ENCODE measurements at regions not wholly inside any gene's neighbourhood (a gene's known extent, or its start where the extent isn't known, plus 50 kb on each side); places are given as distances from the start of the nearest gene placed in this dataset.

DNA sequence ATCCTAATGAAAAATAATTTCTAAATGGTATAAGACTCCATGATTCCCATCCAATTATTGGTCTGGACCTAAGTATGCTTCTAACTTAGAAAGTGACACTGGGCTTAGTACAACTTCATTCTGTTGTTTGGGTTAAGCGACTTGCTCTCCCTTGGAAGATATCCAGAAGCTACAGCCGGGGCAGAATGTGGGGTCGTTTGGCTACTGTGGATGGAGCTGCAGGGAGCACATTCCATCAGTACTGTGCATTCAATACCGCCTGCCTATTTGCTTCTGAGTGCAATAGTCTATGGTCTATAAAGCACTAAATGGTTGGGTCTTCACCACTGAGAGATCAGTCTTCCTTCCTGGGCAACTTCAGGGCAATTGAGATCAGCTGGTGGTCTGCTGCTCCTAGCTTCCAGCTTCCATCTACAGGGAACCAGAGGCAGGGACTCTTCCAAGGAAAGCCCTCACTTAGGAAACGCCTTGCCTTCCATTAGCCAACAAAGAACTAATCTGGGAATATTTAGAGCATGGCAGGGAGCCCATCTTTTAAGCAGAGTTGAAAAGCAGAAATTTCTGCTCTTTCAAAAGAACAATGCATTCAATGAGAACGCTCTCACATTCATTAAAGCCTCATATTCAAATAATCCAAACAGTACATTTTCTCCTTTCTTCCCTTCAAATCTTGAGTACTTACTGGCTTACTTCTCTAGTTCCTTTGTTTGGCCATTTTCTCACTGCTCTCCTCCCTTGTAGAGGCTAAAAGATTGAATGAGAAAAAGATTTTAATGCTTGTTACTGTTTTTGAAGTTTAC, 1049.9 kb upstream of the TENM3 start:
- DNase-seq: no peak

DNA sequence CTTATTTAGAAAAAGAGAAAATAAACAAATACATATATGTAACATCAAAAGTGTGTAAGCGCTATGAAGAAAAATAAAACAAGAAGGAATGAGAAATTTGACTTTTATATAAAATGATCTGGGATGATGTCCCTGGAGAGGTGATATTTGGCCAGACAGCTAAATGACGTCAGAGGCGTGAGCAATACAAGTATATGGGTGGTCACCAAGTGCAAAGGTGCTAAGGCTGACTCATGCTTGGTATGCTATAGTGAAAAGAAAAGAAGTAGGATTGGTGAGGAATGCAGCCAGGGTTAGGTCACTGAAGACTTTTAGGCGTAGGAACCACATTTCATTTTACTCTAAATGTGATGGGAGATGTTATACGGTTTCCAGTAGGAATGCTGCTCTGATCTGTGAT, 1049.1 kb upstream of the TENM3 start:
- DNase-seq: no peak

DNA sequence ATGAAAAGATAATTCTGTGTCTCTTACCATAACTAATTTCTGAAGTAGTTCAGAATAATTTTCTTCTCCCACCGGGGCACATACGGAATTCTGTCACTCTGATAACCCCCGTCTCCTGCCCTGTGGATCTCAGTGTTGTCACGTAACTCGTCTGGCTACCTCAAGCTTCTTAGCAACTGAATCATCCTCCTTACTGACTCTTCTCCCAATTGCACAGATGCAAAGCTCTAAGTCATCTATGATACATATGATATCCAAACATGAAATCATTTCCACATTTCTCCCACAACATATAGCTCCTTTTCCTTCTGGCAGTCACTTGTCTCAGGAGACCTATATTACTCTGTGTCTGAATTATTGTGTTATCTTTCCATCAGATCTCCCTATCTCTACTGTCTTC, 1043.1 kb upstream of the TENM3 start:
- no peak for DNase-seq

DNA sequence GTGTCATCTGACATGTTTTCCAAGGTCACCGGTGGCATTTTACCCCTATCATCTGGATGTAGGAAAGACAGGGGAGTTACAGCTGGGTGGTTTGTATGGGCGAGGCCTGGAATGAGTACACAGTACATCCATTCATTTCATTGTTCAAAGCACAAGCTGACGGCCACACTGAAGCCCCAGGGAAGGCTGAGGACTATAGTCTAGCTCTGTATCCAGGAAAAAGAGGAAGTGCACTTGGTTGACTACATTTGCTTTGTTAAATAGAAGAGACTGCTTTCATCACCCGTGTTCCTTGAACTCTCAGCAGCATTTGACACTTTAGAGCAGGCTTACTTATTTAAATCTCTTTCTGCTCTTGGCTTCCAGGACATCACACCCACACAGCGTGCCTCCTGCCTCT, 1041.0 kb upstream of the TENM3 start:
- no peak for DNase-seq

DNA sequence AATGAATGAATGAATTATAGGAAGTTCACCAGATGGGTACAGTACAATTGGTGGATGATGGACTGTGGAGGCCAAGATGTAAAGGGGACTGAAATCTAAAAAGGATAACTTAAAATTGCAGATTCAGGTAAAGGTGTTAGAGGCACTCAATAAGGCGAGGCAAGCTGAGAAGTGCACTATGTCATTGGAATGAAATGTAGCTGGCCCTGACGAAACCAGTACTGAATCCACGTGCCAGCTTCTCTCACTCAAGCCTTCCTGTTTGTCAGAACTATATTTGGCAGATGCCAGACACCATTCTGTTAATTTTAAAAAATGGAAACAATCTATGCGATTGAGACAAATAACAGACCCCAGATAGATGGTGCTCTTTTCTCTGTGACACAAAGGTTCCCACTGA, 1039.1 kb upstream of the TENM3 start:
- DNase-seq: no peak

DNA sequence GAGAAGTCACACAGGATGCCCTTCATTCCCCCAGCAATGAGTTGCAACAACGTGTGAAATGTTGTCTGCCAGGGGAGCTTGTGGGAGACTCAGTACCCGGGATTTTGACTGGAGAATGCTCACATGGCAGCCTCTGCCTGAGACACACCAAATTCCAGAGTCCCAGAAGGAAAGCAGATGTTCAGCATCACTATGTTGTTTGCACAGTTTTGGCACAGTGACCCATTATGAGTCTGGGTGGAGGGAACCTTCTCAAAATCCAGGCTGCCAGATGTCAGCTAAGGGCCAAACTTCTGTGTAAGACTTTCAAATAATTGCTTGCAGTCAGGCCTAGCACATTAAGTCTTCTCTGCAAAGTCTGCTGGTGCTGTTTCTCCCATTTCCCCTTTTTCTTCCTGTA, 1029.7 kb upstream of the TENM3 start:
- no peak for DNase-seq

DNA sequence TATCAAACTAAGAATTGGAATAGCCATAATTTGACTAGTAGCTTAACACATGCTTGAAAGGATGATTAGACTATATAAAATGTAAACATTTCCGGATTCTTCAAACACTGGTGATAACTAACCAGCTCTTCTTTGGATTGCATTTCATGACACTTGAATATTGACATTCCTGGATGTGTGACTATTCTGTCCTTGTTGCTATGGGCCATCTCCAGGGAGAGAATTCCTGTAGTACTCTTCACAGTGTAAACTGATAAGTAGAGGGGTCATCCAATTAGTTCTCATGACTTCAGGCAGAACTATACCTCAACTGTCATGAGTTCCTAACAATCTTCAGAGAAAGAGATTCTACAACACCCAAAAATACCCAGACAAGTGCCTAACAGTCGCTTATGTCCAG, 1026.7 kb upstream of the TENM3 start:
- DNase-seq: no peak

DNA sequence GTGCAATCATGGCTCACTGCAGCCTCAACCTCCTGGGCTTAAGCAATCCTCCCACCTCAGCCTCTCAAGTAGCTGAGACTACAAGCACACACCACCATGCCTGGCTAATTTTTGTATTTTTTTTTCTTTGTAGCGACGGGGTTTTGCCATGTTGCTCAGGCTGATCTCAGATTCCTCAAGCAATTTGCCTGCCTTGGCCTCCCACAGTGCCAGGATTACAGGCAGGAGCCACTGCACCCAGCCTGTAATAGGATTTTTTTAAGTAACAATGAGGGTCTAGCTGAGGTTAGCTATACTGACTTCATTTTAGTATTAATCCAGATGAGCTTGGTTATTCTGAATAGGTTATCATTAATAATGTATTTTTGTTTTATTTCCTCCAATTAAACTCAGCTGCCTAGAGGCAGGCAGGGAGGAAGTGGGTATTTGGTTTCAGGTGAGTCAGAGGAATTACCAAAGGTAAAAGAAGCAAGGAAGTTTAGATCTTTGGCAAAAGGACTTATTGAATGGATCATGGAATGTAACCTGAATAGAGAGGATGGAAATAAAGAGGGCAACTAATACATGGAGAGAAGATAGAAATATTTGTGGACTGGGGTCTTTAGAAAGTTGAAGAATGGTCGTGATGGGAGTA, 1023.3 kb upstream of the TENM3 start:
- no peak for DNase-seq

DNA sequence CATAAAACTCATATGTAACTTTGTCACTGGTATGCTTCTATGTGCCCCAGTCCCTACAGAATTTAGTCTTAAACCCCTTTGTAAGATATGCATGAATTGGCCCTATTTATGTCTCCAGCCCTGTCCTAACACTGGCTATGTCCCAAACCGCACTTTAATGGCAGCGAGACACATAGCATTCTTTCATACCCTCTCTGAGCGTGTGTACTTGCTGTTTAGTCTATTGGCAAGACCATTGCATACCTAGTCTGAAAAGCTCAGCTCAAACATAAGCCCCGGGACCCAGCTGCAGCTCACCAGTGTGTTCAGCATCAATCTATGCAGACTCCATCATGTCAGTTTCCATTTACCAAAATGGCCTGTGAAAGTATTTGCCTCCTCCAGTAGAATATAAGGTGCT, 1018.4 kb upstream of the TENM3 start:
- no peak for DNase-seq

DNA sequence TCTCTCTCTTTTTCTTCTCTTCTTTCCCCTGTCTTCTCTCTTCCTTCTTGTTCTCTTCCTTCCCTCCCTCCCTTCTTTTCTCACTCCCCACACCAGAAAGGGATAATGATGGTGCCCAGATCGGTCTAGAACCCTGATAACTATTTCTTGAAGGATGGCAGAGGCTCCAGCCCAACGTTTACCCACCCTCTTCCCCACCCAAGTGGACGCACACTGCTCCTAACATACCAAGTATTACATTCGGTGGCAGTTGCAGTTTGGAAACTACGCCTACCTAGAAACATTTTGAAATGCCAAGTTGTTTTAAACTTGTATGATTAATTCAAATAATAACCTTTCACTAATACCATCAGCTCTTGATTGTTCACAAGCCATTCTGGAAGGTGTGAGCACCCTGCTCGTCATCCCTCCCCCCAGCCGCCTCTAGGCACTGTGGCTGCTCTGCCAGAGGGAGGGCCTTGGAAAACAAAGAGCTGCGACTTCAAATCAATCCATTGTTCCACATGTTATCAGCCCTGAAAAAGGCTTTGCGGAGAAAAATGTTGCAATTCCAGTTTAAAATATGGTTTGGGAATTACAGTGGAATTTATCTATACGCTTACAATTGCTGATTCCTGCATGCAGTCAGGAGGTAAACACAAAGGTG, 1017.5 kb upstream of the TENM3 start:
- DNase-seq: no peak

DNA sequence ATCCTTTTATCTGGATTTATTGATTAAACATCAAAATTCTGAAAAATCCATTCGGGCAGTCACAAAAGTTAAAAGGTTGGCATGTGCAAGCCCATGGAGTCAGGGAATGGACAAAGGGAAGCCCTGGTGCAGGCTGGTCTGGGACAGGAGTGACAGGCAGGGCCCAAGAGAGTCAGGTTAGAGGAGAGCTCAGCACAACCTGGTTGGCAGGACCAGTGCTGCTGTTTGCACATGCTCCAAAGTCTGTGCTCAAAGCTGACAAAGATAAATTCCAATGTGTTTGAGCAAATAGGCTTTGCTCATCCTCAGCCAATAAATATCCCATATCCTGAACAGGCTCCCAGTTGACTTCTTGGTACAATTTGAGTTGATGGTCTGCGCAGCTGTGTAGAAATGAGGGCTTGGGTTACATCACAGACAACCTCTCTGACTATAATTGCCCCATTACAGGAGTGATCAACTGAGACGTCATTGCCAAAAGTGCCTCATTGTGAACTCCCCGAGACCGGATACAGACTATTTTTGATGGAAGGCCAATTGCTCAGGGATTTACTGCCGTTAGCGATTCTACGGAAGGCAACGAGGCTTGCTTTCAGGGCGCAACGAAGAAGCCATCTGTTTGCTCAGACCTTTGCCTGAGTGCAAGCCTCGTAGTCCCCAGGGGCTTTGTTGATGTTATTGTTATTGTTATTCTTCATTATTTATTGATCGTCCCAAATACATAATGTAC, 1008.1 kb upstream of the TENM3 start:
- no peak for DNase-seq

DNA sequence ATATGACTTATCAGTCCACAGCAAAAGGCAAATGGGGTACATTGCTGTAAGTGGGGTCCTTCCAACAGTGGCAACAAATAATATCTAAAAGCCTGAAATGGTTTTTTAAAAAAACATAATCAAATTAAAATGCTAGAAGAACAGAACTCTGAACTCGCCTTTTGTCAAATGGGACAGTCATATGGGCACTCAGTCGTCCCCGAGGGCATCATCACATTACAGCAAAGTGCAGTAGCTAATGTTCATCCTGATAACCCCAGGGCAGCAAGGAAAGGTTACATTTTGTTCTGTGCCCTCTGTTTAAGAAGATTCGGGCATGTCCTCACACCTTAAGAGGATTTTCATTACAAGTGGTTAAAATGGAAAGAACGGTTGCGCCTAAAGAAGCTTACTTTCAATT, 997.9 kb upstream of the TENM3 start:
- DNase-seq: no peak

DNA sequence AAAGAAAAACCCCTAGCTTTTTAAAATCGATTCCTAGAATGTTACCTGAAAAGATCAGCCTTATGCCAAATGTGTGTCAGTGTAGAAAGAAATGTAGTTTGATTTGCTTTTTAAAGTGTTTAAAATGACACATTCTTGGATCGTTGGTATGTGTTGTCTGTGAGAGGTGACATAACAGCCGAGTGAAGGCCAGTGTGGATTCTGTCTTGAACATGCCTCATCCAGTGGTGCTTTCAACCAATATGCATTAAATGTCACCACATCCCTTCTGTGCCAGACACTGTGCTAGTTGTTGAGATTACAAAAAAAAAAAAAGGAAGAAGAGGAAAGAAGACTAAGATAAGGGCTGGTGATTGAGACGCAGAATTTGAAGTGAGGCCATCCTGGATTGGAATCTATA, 994.2 kb upstream of the TENM3 start:
- DNase-seq: no peak

DNA sequence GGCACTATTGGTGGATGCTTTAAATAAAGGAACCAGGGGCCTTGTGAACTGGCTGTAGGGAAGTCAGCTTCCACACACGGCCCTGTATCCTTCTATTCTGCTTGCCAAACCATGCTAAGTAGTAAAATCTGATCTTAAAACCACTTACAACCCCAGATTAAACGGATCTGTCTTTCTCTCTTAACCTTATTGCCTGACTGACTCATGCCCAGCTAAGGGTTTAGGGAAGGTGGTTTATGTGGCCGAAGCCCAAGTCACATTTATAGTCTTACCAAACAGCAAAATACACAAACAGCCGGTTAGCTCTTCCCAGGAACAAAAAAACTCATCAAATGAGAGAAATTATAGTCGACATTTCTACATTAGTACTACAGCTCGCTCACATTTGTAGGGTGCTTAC, 988.4 kb upstream of the TENM3 start:
- DNase-seq: no peak

DNA sequence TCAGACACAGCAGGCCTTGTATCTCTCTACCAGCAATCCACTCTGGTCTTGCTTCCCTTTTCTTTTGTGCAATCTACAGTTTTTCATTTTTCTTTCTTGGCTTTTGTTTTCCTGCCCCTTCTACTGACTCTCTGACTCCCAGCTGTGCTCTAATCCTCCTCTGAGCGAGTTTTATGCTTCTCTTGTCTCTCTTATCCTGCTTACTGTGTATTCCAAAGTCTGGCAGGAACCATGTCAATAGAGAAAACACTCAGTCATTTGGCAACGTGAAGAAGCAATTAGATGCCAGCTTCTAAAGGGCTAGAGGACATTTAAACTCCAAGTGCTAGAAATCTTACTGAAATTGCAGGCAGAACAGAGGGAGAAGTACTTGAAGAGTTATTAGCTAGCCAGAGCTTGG, 984.6 kb upstream of the TENM3 start:
- no peak for DNase-seq

DNA sequence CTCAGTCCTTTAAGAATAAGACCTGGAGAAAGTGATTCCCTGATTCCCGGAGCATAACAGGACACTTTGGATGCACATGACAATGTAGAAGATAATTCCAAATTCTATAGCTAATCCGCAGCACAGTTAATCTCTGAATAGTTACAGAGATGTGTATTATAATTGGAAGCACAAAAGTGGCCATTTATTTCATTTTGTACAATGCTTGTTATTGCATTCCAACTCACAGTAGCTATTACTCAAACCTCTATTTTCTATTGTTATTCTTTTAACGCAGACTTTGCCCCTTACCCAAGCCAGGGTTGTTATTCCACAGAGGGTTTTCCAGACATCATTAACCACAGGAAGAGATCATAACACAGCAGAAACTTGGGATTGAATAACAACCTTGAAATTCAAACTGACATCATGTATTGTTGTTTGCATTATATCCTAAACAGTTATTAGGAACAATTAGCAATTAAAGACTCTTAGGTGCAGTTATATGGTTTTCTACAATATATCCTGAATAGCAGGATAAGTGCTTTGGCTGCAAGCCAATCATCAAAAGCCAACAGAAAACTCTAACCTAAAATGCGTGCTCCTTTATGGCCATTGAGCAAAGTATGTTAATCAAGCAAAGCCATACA, 984.0 kb upstream of the TENM3 start:
- DNase-seq: no peak

DNA sequence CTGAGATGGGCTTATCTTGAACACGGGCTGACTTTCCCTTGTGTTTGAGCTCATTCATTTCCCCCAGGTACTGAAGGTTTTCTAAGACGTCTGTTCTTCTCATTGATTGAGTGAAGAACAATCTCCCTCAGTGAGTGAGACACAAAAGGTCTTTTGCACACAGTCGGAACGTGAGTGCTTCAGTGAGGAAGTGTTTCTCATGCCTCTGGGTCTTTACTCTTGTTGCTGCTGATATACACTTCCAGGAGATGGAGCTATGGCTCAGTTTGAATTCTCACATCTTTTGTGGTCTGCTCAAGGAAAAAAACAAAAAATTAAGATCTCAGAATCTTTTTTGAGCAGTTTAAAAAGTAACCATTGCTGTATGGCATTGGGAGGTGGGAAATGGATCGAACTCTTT, 981.9 kb upstream of the TENM3 start:
- DNase-seq: no peak

DNA sequence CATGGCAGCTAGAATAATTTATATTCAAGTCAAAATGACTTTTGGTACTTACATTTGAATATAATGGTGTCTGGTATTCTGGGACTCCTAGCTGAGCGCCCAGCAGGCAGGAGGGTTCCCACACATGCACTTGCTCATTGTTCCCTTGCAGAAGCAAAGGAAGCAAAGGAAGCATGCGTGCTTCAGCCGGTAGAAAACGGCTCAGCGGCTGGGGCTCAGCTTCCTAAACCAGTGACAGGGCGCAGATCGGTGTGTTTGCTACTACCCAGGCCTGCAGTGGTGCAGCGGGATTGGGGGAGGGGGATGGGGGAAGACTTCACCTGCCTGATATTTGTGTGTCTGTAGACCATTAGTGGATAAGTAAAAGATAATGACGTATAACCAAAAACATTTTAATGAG, 978.3 kb upstream of the TENM3 start:
- no peak for DNase-seq

DNA sequence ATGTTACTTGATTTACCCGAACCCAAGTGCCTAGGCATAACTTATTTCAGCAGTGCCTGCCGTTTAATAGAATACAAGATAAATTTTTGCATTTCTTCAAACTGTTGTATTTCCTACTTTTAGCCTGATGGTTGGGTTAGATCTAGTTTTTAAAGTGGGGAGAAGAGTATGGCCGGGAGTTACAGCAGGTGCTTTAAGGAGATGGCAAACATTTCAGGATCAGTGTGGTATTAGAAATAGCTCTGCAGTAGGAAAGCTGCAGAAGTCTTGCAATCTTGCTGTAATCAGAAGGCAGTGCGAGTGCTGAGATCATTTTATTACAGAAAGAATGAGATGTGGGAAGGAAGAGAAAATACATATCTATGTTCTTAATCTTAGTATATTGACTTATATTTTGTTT, 977.8 kb upstream of the TENM3 start:
- no peak for DNase-seq

DNA sequence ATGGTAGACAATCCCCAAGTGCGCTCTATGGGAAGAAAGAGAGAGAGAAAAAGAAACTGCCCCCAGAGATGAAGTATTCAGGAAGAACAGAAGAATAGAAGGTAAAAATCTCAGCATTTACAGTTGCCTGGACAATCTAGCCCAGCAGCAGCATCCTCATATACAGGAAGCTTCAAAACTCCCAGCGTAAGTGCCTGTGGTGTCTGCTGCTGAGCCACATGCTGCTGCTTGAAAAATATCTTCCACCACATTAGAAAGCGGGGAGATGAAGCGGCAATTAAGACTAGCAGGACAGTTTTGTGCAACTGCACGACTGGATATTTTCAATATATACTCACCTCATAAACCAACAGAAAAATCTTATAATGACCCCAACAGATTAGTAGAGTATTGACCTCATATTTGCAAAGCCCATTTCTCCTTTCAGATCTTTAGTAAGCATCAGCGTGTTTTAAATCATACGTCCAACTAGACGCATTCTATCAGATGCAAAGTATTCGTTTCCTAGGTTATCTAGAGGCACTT, 972.0 kb upstream of the TENM3 start:
- DNase-seq: no peak

DNA sequence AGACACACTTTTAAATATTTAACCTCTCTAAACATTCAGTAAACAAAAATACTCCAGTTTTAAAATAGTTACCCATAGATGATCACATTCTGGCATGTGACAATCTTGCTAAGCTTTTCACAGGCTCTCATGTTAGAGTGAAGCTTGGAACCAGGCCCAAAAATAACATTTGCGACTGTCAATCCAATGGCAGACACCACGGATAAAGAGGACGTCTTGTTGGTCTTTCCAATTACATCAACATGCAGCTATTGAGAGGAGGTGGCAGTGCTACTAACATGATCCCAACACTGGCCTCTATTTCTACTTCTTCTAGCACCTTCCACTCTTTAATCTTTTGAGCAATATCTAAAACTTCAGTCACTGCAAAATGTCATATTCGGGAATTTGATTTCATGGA, 970.8 kb upstream of the TENM3 start:
- no peak for DNase-seq

DNA sequence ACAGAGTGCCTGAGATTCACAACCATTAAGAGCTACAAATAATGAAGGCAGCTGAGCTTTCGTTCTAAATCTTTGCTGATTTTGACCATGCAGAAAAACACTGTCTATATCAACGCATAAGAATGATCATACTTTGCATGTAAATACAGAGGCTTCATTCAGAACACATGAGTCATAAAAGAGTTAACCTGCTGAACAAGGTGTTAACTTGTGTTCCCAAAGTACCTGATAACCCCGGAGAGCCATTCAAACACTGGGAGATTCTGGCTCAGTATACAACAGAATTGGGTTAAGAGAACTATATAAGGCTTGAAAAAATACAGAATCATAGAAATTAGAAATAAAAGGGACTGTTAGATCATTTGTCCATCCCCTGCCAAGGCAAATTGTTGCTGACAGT, 964.3 kb upstream of the TENM3 start:
- DNase-seq: no peak

DNA sequence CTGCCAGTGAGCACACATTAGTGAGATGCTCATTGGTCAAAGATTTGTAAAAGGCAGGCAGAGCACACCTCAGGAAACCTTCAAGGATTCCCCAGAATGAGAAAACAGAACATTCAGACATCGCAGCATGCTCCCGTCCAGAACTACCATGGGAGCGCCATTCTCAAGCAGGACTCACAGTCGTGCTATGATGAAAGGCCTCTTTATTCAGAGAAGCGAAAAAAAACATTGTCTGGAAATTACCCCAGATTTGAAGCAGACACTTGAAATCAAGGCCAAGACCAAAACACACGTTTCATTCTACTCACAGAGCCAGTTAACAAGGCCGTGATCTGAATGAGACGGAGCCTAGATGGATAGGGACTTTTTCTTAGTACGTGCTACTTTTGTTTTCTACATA, 961.8 kb upstream of the TENM3 start:
- no peak for DNase-seq
